ENCODE measurements at regions not wholly inside any gene's neighbourhood (a gene's known extent, or its start where the extent isn't known, plus 50 kb on each side); places are given as distances from the start of the nearest gene placed in this dataset.

GRCh38 chr17:79374807-79375206 is 236.0 kb downstream of the RBFOX3 start:
- H3K4me3 ChIP-seq (ENCODE audit: low read length): no peak overlapping the region
- TF ChIP-seq CTCF (conservative IDR thresholded peaks at IDR 0.05; ENCODE audit: low read depth, low read length): no peak
- DNase-seq (ENCODE audit: low read depth): no peak

GRCh38 chr17:79374087-79374689 is 236.7 kb downstream of the RBFOX3 start:
- H3K4me3 ChIP-seq (ENCODE audit: low read length): no peak overlapping the region
- no peak for TF ChIP-seq CTCF (conservative IDR thresholded peaks at IDR 0.05; ENCODE audit: low read depth, low read length)
- DNase-seq (ENCODE audit: low read depth): no peak

GRCh38 chr17:79372470-79373238 is 238.2 kb downstream of the RBFOX3 start:
- H3K4me3 ChIP-seq (ENCODE audit: low read length): no peak overlapping the region
- TF ChIP-seq CTCF (conservative IDR thresholded peaks at IDR 0.05; ENCODE audit: low read depth, low read length): no peak
- no peak for DNase-seq (ENCODE audit: low read depth)

- no peak for TF ChIP-seq CTCF (conservative IDR thresholded peaks at IDR 0.05; ENCODE audit: low read depth, low read length)
- H3K4me3 ChIP-seq (ENCODE audit: low read length): no peak overlapping the region
- no peak for DNase-seq (ENCODE audit: low read depth)
These were observed 238.9 kb downstream of the RBFOX3 start for GRCh38 chr17:79371984-79372383.

GRCh38 chr17:79370594-79370993 is 240.3 kb downstream of the RBFOX3 start:
- DNase-seq (ENCODE audit: low read depth): no peak
- H3K4me3 ChIP-seq (ENCODE audit: low read length): no peak overlapping the region
- TF ChIP-seq CTCF (conservative IDR thresholded peaks at IDR 0.05; ENCODE audit: low read depth, low read length): no peak

- H3K4me3 ChIP-seq (ENCODE audit: low read length): no peak overlapping the region
- TF ChIP-seq CTCF (conservative IDR thresholded peaks at IDR 0.05; ENCODE audit: low read depth, low read length): no peak
- no peak for DNase-seq (ENCODE audit: low read depth)
These were observed 240.7 kb downstream of the RBFOX3 start for GRCh38 chr17:79370126-79370525.

- DNase-seq (ENCODE audit: low read depth): no peak
- H3K4me3 ChIP-seq (ENCODE audit: low read length): no peak overlapping the region
- no peak for TF ChIP-seq CTCF (conservative IDR thresholded peaks at IDR 0.05; ENCODE audit: low read depth, low read length)
These were observed 241.3 kb downstream of the RBFOX3 start for GRCh38 chr17:79369532-79369931.

Measured in retinal pigment epithelial cell (primary cell).